ENCODE measurements at regions not wholly inside any gene's neighbourhood (a gene's known extent, or its start where the extent isn't known, plus 50 kb on each side); places are given as distances from the start of the nearest gene placed in this dataset.

GRCh38 chr9:129341987-129342348 lies 163.9 kb upstream of the IER5L start:
- TF ChIP-seq CTCF (conservative IDR thresholded peaks at IDR 0.05) = no peak
- TF ChIP-seq EZH2 (IDR thresholded peaks at IDR 0.05; ENCODE audit: low read depth) = no peak
